HG02885 (cell line): ENCODE measurements at regions not wholly inside any gene's neighbourhood (a gene's known extent, or its start where the extent isn't known, plus 50 kb on each side); places are given as distances from the start of the nearest gene placed in this dataset.

Experiments
- ATAC-seq: cut with Tn5 transposase; IDR thresholded peaks from one replicate; pipeline ENCODE4 v1.9.1; 2021; ENCODE audit warnings: mild to moderate bottlenecking; ENCODE audit not compliant: unreplicated experiment, poor library complexity

- no peak for ATAC-seq
Observed at GRCh38 chr2:12073217-12073852, 326.9 kb downstream of the LPIN1 start.

- no peak for ATAC-seq
Observed at GRCh38 chr2:12074126-12074844, 327.9 kb downstream of the LPIN1 start.

GRCh38 chr2:12074845-12075217 is 328.4 kb downstream of the LPIN1 start:
- no peak for ATAC-seq

GRCh38 chr2:12075603-12076002 is 329.2 kb downstream of the LPIN1 start:
- no peak for ATAC-seq

GRCh38 chr2:12076810-12077209 is 330.4 kb downstream of the LPIN1 start:
- ATAC-seq = peak; percentile 66

GRCh38 chr2:12080360-12080759 is 333.9 kb downstream of the LPIN1 start:
- no peak for ATAC-seq

GRCh38 chr2:12081481-12082210 is 335.2 kb downstream of the LPIN1 start:
- no peak for ATAC-seq

GRCh38 chr2:12083081-12083581 is 336.7 kb downstream of the LPIN1 start:
- no peak for ATAC-seq

- no peak for ATAC-seq
Observed at GRCh38 chr2:12083713-12084419, 337.4 kb downstream of the LPIN1 start.

- ATAC-seq = no peak
Observed at GRCh38 chr2:12087175-12087574, 340.7 kb downstream of the LPIN1 start.

- no peak for ATAC-seq
Observed at GRCh38 chr2:12087671-12088380, 341.4 kb downstream of the LPIN1 start.

GRCh38 chr2:12089001-12089400 is 342.6 kb downstream of the LPIN1 start:
- no peak for ATAC-seq

GRCh38 chr2:12089496-12089895 is 343.1 kb downstream of the LPIN1 start:
- no peak for ATAC-seq

GRCh38 chr2:12090072-12090471 is 343.6 kb downstream of the LPIN1 start:
- no peak for ATAC-seq

GRCh38 chr2:12090590-12090989 is 344.2 kb downstream of the LPIN1 start:
- no peak for ATAC-seq

GRCh38 chr2:12091201-12091806 is 344.9 kb downstream of the LPIN1 start:
- ATAC-seq = no peak

GRCh38 chr2:12094134-12094533 is 347.7 kb downstream of the LPIN1 start:
- no peak for ATAC-seq

GRCh38 chr2:12096051-12096787 is 349.8 kb downstream of the LPIN1 start:
- no peak for ATAC-seq
